WTC11 (cell line): ENCODE measurements at regions not wholly inside any gene's neighbourhood (a gene's known extent, or its start where the extent isn't known, plus 50 kb on each side); places are given as distances from the start of the nearest gene placed in this dataset.

ENCODE experiments used
- ATAC-seq: fragments of 200-7000 bp; cut with Tn5 transposase; 2 replicates; pipeline ENCODE4 v1.10.0; 2021; ENCODE audit warnings: mild to moderate bottlenecking, moderate library complexity
- CTCF ChIA-PET: fragments of 300-600 bp; sonication (Branson Sonifier 250); formaldehyde crosslinking; loops from one replicate; lab custom pipeline; 2021; ENCODE audit warnings: antibody characterized with exemption; lab: Charles Lee
- POLR2A ChIA-PET: fragments of 350-600 bp; sonication (Branson Sonifier 250); formaldehyde crosslinking; loops from one replicate; lab custom pipeline; 2021; ENCODE audit warnings: antibody characterized with exemption; lab: Charles Lee
- DNase-seq: peaks from one replicate; pipeline ENCODE4 v3.0.0; 2021; ENCODE audit warnings: low spot score
- H3K27ac Mint-ChIP-seq: 2 replicates; pipeline ENCODE4 v1.8.0; 2021; ENCODE audit warnings: mixed read lengths
- H3K27me3 Mint-ChIP-seq: 2 replicates; pipeline ENCODE4 v1.8.0; 2021; ENCODE audit warnings: low read depth, mild to moderate bottlenecking, moderate library complexity, mixed read lengths
- H3K36me3 Mint-ChIP-seq: 2 replicates; pipeline ENCODE4 v1.8.0; 2021; ENCODE audit warnings: mixed read lengths
- H3K4me1 Mint-ChIP-seq: 2 replicates; pipeline ENCODE4 v1.8.0; 2022; ENCODE audit warnings: mixed read lengths
- H3K4me3 Mint-ChIP-seq: 2 replicates; pipeline ENCODE4 v1.8.0; 2021; ENCODE audit warnings: mild to moderate bottlenecking, moderate library complexity, mixed read lengths
- H3K9me3 Mint-ChIP-seq: 2 replicates; pipeline ENCODE4 v1.8.0; 2021; ENCODE audit warnings: mixed read lengths
- ATF2 ChIP-seq: sonication (generic); formaldehyde crosslinking; IDR thresholded peaks from 2 replicates; pipeline ENCODE4 v1.8.1; 2022; ENCODE audit warnings: low read depth, missing genetic modification reagents, borderline replicate concordance
- CDX4 ChIP-seq: fragments of 250-450 bp; sonication (Bioruptor Pico); IDR thresholded peaks from 2 replicates; pipeline ENCODE4 v1.9.0; 2021; ENCODE audit warnings: moderate library complexity, mild to moderate bottlenecking, inconsistent platforms, borderline replicate concordance
- CREB1 ChIP-seq: sonication (generic); formaldehyde crosslinking; IDR thresholded peaks from 2 replicates; pipeline ENCODE4 v1.8.0; 2023; ENCODE audit warnings: mild to moderate bottlenecking, missing genetic modification reagents
- ELF4 ChIP-seq: sonication (generic); formaldehyde crosslinking; IDR thresholded peaks from 2 replicates; pipeline ENCODE4 v1.8.1; 2022; ENCODE audit warnings: low read depth, mild to moderate bottlenecking, moderate library complexity, missing genetic modification reagents
- ESRRA ChIP-seq: sonication (generic); formaldehyde crosslinking; IDR thresholded peaks from 2 replicates; pipeline ENCODE4 v1.8.1; 2022; ENCODE audit warnings: mild to moderate bottlenecking, missing genetic modification reagents, borderline replicate concordance
- FOXJ3 ChIP-seq: sonication (generic); formaldehyde crosslinking; IDR thresholded peaks from 2 replicates; pipeline ENCODE4 v1.9.0; 2021; ENCODE audit warnings: missing genetic modification reagents, mild to moderate bottlenecking, borderline replicate concordance
- GABPB1 ChIP-seq: sonication (generic); formaldehyde crosslinking; IDR thresholded peaks from 2 replicates; pipeline ENCODE4 v1.8.1; 2023; ENCODE audit warnings: mild to moderate bottlenecking, missing genetic modification reagents
- GTF2I ChIP-seq: fragments of 250-450 bp; sonication (Bioruptor Pico); conservative IDR thresholded peaks from 2 replicates; pipeline ENCODE4 v1.4.0; 2021; ENCODE audit warnings: mild to moderate bottlenecking
- HMGXB4 ChIP-seq: sonication (generic); formaldehyde crosslinking; IDR thresholded peaks from 2 replicates; pipeline ENCODE4 v1.8.1; 2023; ENCODE audit warnings: mild to moderate bottlenecking, moderate library complexity, missing genetic modification reagents
- IRF2 ChIP-seq: sonication (generic); formaldehyde crosslinking; IDR thresholded peaks from 2 replicates; pipeline ENCODE4 v1.8.0; 2022; ENCODE audit warnings: low read depth, missing genetic modification reagents, borderline replicate concordance
- JUN ChIP-seq: sonication (generic); formaldehyde crosslinking; IDR thresholded peaks from 2 replicates; pipeline ENCODE4 v1.8.0; 2023; ENCODE audit warnings: mild to moderate bottlenecking, missing genetic modification reagents
- NFATC4 ChIP-seq: fragments of 250-450 bp; sonication (Bioruptor Pico); IDR thresholded peaks from 2 replicates; pipeline ENCODE4 v1.9.0; 2021; ENCODE audit warnings: mild to moderate bottlenecking
- NFYB ChIP-seq: sonication (generic); formaldehyde crosslinking; conservative IDR thresholded peaks from 2 replicates; pipeline ENCODE4 v1.8.0; 2022; ENCODE audit warnings: low read depth, missing genetic modification reagents
- SMAD4 ChIP-seq: sonication (generic); formaldehyde crosslinking; IDR thresholded peaks from 2 replicates; pipeline ENCODE4 v1.8.0; 2022; ENCODE audit warnings: mild to moderate bottlenecking, missing genetic modification reagents
- SP1 ChIP-seq: sonication (generic); formaldehyde crosslinking; conservative IDR thresholded peaks from 2 replicates; pipeline ENCODE4 v1.8.1; 2022; ENCODE audit warnings: missing genetic modification reagents
- TEAD4 ChIP-seq: sonication (generic); formaldehyde crosslinking; IDR thresholded peaks from 2 replicates; pipeline ENCODE4 v1.8.0; 2022; ENCODE audit warnings: mild to moderate bottlenecking, missing genetic modification reagents
- ZBTB21 ChIP-seq: sonication (generic); formaldehyde crosslinking; IDR thresholded peaks from 2 replicates; pipeline ENCODE4 v1.8.1; 2023; ENCODE audit warnings: mild to moderate bottlenecking, missing genetic modification reagents, borderline replicate concordance
- ZNF232 ChIP-seq: sonication (generic); formaldehyde crosslinking; IDR thresholded peaks from 2 replicates; pipeline ENCODE4 v1.8.0; 2022; ENCODE audit warnings: mild to moderate bottlenecking, missing genetic modification reagents
- ZNF263 ChIP-seq: sonication (generic); formaldehyde crosslinking; IDR thresholded peaks from 2 replicates; pipeline ENCODE4 v1.8.1; 2022; ENCODE audit warnings: low read depth, mild to moderate bottlenecking, moderate library complexity, missing genetic modification reagents
- ZNF317 ChIP-seq: sonication (generic); formaldehyde crosslinking; IDR thresholded peaks from 2 replicates; pipeline ENCODE4 v1.8.1; 2023; ENCODE audit warnings: low read depth, mild to moderate bottlenecking, moderate library complexity, missing genetic modification reagents, borderline replicate concordance
- ZNF512 ChIP-seq: sonication (generic); formaldehyde crosslinking; IDR thresholded peaks from 2 replicates; pipeline ENCODE4 v1.8.1; 2022; ENCODE audit warnings: missing genetic modification reagents, borderline replicate concordance
- TF ChIP-seq, protein P1 (sequence below): fragments of 250-450 bp; sonication (Bioruptor Pico); IDR thresholded peaks from 2 replicates; pipeline ENCODE4 v1.8.0; 2021; ENCODE audit warnings: mild to moderate bottlenecking
- TF ChIP-seq, protein P2 (sequence below): sonication (generic); formaldehyde crosslinking; IDR thresholded peaks from 2 replicates; pipeline ENCODE4 v1.8.1; 2023; ENCODE audit warnings: mild to moderate bottlenecking, missing genetic modification reagents, moderate library complexity
- TF ChIP-seq, protein P3 (sequence below): sonication (generic); formaldehyde crosslinking; IDR thresholded peaks from 2 replicates; pipeline ENCODE4 v1.8.1; 2023; ENCODE audit warnings: mild to moderate bottlenecking, missing genetic modification reagents

- Mint-ChIP-seq H3K27ac (no peak overlapping the region), H3K4me1 (peaks cover 19% of the 10 kb centered on the region), H3K9me3 (no peaks in the 10 kb centered on the region), H3K36me3 (no peaks in the 10 kb centered on the region), H3K27me3 (no peaks in the 10 kb centered on the region), H3K4me3 (no peak overlapping the region)
- DNase-seq = no peak
- CTCF ChIA-PET = no interaction called here
- TF ChIP-seq JUN = no peak
- TF ChIP-seq, protein P1, sequence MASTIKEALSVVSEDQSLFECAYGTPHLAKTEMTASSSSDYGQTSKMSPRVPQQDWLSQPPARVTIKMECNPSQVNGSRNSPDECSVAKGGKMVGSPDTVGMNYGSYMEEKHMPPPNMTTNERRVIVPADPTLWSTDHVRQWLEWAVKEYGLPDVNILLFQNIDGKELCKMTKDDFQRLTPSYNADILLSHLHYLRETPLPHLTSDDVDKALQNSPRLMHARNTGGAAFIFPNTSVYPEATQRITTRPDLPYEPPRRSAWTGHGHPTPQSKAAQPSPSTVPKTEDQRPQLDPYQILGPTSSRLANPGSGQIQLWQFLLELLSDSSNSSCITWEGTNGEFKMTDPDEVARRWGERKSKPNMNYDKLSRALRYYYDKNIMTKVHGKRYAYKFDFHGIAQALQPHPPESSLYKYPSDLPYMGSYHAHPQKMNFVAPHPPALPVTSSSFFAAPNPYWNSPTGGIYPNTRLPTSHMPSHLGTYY = no peak
- TF ChIP-seq CREB1 (CRISPR knock-in tag) = no peak
- TF ChIP-seq, protein P2, sequence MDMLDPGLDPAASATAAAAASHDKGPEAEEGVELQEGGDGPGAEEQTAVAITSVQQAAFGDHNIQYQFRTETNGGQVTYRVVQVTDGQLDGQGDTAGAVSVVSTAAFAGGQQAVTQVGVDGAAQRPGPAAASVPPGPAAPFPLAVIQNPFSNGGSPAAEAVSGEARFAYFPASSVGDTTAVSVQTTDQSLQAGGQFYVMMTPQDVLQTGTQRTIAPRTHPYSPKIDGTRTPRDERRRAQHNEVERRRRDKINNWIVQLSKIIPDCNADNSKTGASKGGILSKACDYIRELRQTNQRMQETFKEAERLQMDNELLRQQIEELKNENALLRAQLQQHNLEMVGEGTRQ (CRISPR knock-in tag) = no peak
- TF ChIP-seq ZNF317 = no peak
- TF ChIP-seq FOXJ3 (CRISPR knock-in tag) = no peak
- no peak for TF ChIP-seq ZBTB21 (CRISPR knock-in tag)
- no peak for TF ChIP-seq CDX4 (CRISPR knock-in tag)
- TF ChIP-seq ESRRA (CRISPR knock-in tag) = no peak
- TF ChIP-seq, protein P3, sequence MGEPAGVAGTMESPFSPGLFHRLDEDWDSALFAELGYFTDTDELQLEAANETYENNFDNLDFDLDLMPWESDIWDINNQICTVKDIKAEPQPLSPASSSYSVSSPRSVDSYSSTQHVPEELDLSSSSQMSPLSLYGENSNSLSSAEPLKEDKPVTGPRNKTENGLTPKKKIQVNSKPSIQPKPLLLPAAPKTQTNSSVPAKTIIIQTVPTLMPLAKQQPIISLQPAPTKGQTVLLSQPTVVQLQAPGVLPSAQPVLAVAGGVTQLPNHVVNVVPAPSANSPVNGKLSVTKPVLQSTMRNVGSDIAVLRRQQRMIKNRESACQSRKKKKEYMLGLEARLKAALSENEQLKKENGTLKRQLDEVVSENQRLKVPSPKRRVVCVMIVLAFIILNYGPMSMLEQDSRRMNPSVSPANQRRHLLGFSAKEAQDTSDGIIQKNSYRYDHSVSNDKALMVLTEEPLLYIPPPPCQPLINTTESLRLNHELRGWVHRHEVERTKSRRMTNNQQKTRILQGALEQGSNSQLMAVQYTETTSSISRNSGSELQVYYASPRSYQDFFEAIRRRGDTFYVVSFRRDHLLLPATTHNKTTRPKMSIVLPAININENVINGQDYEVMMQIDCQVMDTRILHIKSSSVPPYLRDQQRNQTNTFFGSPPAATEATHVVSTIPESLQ (CRISPR knock-in tag) = no peak
- no peak for TF ChIP-seq ELF4 (CRISPR knock-in tag)
- TF ChIP-seq GABPB1 (CRISPR knock-in tag) = no peak
- TF ChIP-seq SMAD4 (CRISPR knock-in tag) = no peak
- no peak for TF ChIP-seq GTF2I (CRISPR knock-in tag)
- no peak for ATAC-seq
- POLR2A ChIA-PET = no interaction called here
Measured at GRCh38 chr11:80722629-80723028, 1281.8 kb upstream of the TENM4 start.

DNA sequence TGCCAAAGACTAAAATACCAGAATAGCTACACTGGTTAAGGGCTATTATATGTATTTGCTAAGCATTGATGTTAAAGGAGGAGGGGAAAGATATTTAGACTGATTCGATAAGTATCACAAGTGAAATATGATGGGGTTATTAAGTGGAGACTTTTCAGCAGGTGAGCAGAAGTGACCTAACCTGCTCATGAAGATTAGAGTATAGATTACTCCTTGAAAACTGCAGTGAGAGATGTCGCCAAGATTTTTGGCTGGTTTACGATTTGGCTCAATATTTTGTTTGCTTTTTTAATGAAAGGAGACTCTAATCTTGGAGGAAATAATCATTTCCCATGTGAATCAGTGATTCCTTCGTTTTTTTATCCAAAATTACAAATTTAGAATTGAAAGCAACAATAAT lies 1279.5 kb upstream of the TENM4 start:
- no peak overlapping the region for H3K4me3 Mint-ChIP-seq
- peaks cover 9% of the 10 kb centered on the region; the same call in 1 of the 2 replicates for H3K4me1 Mint-ChIP-seq
- no peak overlapping the region for H3K27ac Mint-ChIP-seq
- CTCF ChIA-PET = no interaction called here
- no peaks in the 10 kb centered on the region for H3K9me3 Mint-ChIP-seq
- no peaks in the 10 kb centered on the region for H3K27me3 Mint-ChIP-seq
- no peaks in the 10 kb centered on the region for H3K36me3 Mint-ChIP-seq
- no peak for DNase-seq
- ATAC-seq = no peak
- POLR2A ChIA-PET = no interaction called here
- TF ChIP-seq ATF2 (CRISPR knock-in tag) (no peak), IRF2 (CRISPR knock-in tag) (no peak), ZNF232 (CRISPR knock-in tag) (no peak), ZNF512 (CRISPR knock-in tag) (no peak), ELF4 (CRISPR knock-in tag) (no peak), GABPB1 (CRISPR knock-in tag) (no peak), ZNF263 (CRISPR knock-in tag) (no peak), NFATC4 (no peak), TEAD4 (CRISPR knock-in tag) (no peak), HMGXB4 (no peak), NFYB (CRISPR knock-in tag) (no peak), SMAD4 (CRISPR knock-in tag) (no peak), SP1 (CRISPR knock-in tag) (no peak)
- TF ChIP-seq, protein P3 (CRISPR knock-in tag) = no peak
